ENCODE measurements at regions not wholly inside any gene's neighbourhood (a gene's known extent, or its start where the extent isn't known, plus 50 kb on each side); places are given as distances from the start of the nearest gene placed in this dataset.

DNA sequence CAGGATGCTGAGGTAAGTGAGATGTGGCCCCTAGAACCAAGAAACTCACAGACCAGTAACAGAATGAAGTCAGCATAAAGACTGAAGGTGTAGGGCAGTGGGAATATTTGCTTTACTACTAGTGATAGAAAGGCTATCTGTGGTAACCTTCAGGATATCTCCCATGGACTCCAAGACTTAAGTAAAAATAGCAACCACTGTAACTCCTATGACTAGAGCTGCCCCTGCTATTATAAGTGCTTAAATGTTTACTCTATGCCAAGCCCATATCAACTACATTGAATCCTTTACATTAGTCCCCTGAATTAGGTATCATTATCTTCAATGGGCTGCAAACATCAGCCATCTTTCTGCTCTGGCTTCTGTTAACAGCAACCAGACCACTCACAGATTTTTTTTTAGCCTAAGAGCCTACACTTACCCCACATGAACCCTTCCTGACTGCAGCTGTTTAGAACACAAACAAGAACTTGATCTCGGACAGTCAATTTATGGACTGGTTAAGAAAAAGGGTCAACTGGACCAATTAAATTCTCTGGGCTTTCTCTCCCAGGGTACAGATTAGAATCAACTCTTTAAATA lies 335.1 kb upstream of the API5 start:
- no peaks in the 10 kb centered on the region for H3K79me2 ChIP-seq (ENCODE audit: control insufficient read depth, insufficient read depth, low read length)
- no peaks in the 10 kb centered on the region for H3K4me1 ChIP-seq (ENCODE audit: control insufficient read depth, extremely low read depth, insufficient read depth, low read length)
- H3K27me3 ChIP-seq (ENCODE audit: control insufficient read depth in 2 of 2, insufficient read depth in 2 of 2, low read length in 2 of 2) = no peaks in the 10 kb centered on the region
- H3K4me2 ChIP-seq (ENCODE audit: insufficient read depth, low read length) = no peak overlapping the region
- no peak for FAIRE-seq
- H3K36me3 ChIP-seq (ENCODE audit: control insufficient read depth in 2 of 2, extremely low read depth in 1 of 2, insufficient read depth in 2 of 2, low read length in 2 of 2) = no peaks in the 10 kb centered on the region
- no peak overlapping the region for H2AFZ ChIP-seq (ENCODE audit: low read depth, low read length)
- TF ChIP-seq, protein P1, sequence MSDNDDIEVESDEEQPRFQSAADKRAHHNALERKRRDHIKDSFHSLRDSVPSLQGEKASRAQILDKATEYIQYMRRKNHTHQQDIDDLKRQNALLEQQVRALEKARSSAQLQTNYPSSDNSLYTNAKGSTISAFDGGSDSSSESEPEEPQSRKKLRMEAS (IDR thresholded peaks at IDR 0.05; ENCODE audit: insufficient read depth, insufficient read length) = no peak
- TF ChIP-seq JUN (IDR thresholded peaks at IDR 0.05; ENCODE audit: borderline replicate concordance, insufficient read depth, insufficient read length, low read depth) = no peak
- no peak for TF ChIP-seq MYC (IDR thresholded peaks at IDR 0.05; ENCODE audit: low read depth, low read length)
- TF ChIP-seq FOS (IDR thresholded peaks at IDR 0.05; ENCODE audit: borderline replicate concordance, insufficient read depth, low read length) = no peak
- no peak for TF ChIP-seq POLR2AphosphoS5 (IDR thresholded peaks at IDR 0.05; ENCODE audit: insufficient read depth, low read depth, low read length)
- TF ChIP-seq GATA2 (IDR thresholded peaks at IDR 0.05; ENCODE audit: insufficient read depth, insufficient read length, low read depth, low read length) = no peak
- no peak for TF ChIP-seq POLR2A (IDR thresholded peaks at IDR 0.05; ENCODE audit: low read depth, low read length)
- no peaks in the 10 kb centered on the region for H4K20me1 ChIP-seq (replicated peaks; ENCODE audit: control insufficient read depth, extremely low read depth, insufficient read depth, low read length)
- dilution Hi-C loops (cut with MboI; ENCODE audit: extremely low pct_ligation_motif_present, low sequenced_read_pairs) = no loop called here
- H3K9ac ChIP-seq (replicated peaks; ENCODE audit: extremely low read depth, insufficient read depth, low read length) = no peak overlapping the region
- intact Hi-C loops (cut with micrococcal nuclease) = no loop called here
- H3K9me1 ChIP-seq (replicated peaks; ENCODE audit: control insufficient read depth, extremely low read depth, insufficient read depth, low read length) = no peaks in the 10 kb centered on the region
- ChIA-PET POLR2A (no interaction called here), CTCF (no interaction called here)
- no TSS peak for BruUV-seq (replicated peaks)
- DNase-seq (ENCODE audit: low read depth, low spot score) = no peak
- no peak overlapping the region for H3K27ac ChIP-seq (ENCODE audit: insufficient read depth, low read depth, low read length)
- no peak overlapping the region for H3K4me3 ChIP-seq (replicated peaks in 1 of 3; ENCODE audit: insufficient read depth in 1 of 3, low read depth in 1 of 3, low read length in 3 of 3)
- H3K9me3 ChIP-seq (replicated peaks; ENCODE audit: control insufficient read depth, insufficient read depth, low read length) = peaks cover 2% of the 10 kb centered on the region

DNA sequence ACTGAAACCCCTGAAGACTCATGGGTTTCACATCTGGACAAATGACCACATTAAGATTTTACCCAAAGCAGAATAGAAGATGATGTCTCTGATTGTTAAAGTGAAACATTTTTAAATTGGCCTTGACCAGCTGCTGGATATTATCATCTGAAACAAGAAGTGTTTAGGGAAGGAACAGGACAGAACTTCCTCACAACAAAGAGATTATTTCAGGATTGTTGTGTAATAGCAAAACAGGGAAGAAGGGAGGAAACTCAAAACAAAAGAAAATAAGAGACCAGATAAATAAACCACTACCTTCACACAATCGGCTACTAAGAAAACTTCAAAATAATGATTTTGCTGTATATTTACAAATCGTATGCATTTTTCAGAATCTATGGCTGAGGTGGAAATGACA lies 319.2 kb upstream of the API5 start:
- no peak overlapping the region for H2AFZ ChIP-seq (ENCODE audit: low read depth, low read length)
- no TSS peak for BruUV-seq (replicated peaks)
- H3K9ac ChIP-seq (replicated peaks; ENCODE audit: extremely low read depth, insufficient read depth, low read length) = no peak overlapping the region
- FAIRE-seq (no peak), DNase-seq (ENCODE audit: low read depth, low spot score) (no peak)
- intact Hi-C loops (cut with micrococcal nuclease) (no loop called here), dilution Hi-C loops (cut with MboI; ENCODE audit: extremely low pct_ligation_motif_present, low sequenced_read_pairs) (no loop called here)
- TF ChIP-seq FOS (IDR thresholded peaks at IDR 0.05; ENCODE audit: borderline replicate concordance, insufficient read depth, low read length) = no peak
- TF ChIP-seq MYC (IDR thresholded peaks at IDR 0.05; ENCODE audit: low read depth, low read length) = no peak
- no peak for TF ChIP-seq JUN (IDR thresholded peaks at IDR 0.05; ENCODE audit: borderline replicate concordance, insufficient read depth, insufficient read length, low read depth)
- no peak for TF ChIP-seq CTCF (IDR thresholded peaks at IDR 0.05; ENCODE audit: extremely low read depth in 1 of 2, insufficient read depth in 1 of 2, low read depth in 1 of 2, low read length in 2 of 2)
- no peak for TF ChIP-seq POLR2A (IDR thresholded peaks at IDR 0.05; ENCODE audit: low read depth, low read length)
- TF ChIP-seq, protein P1 (IDR thresholded peaks at IDR 0.05; ENCODE audit: insufficient read depth, insufficient read length) = no peak
- TF ChIP-seq POLR2AphosphoS5 (IDR thresholded peaks at IDR 0.05; ENCODE audit: insufficient read depth, low read depth, low read length) = no peak
- H3K9me3 ChIP-seq (replicated peaks; ENCODE audit: control insufficient read depth, insufficient read depth, low read length) = peaks cover 4% of the 10 kb centered on the region
- H3K9me1 ChIP-seq (replicated peaks; ENCODE audit: control insufficient read depth, extremely low read depth, insufficient read depth, low read length) = no peaks in the 10 kb centered on the region
- no peaks in the 10 kb centered on the region for H4K20me1 ChIP-seq (replicated peaks; ENCODE audit: control insufficient read depth, extremely low read depth, insufficient read depth, low read length)
- POLR2A ChIA-PET = no interaction called here
- H3K27ac ChIP-seq (ENCODE audit: insufficient read depth, low read depth, low read length) = no peak overlapping the region
- no peak overlapping the region for H3K4me3 ChIP-seq (replicated peaks in 1 of 3; ENCODE audit: insufficient read depth in 1 of 3, low read depth in 1 of 3, low read length in 3 of 3)
- no peak overlapping the region for H3K4me2 ChIP-seq (ENCODE audit: insufficient read depth, low read length)
- H3K36me3 ChIP-seq (ENCODE audit: control insufficient read depth in 2 of 2, extremely low read depth in 1 of 2, insufficient read depth in 2 of 2, low read length in 2 of 2) = no peaks in the 10 kb centered on the region
- no peaks in the 10 kb centered on the region for H3K4me1 ChIP-seq (ENCODE audit: control insufficient read depth, extremely low read depth, insufficient read depth, low read length)
- no peaks in the 10 kb centered on the region for H3K79me2 ChIP-seq (ENCODE audit: control insufficient read depth, insufficient read depth, low read length)
- no peaks in the 10 kb centered on the region for H3K27me3 ChIP-seq (ENCODE audit: control insufficient read depth in 2 of 2, insufficient read depth in 2 of 2, low read length in 2 of 2)
- CTCF ChIA-PET = no interaction called here

All from endothelial cell of umbilical vein (primary cell).